HEK293 (cell line): ENCODE measurements at regions not wholly inside any gene's neighbourhood (a gene's known extent, or its start where the extent isn't known, plus 50 kb on each side); places are given as distances from the start of the nearest gene placed in this dataset.

Experiments used
- CTCF ChIA-PET: fragments of 350-600 bp; formaldehyde crosslinking; extraction: SDS; loops from one replicate; lab custom pipeline; 2021; ENCODE audit warnings: antibody characterized with exemption; lab: Yijun Ruan, JAX
- POLR2A ChIA-PET: fragments of 300-600 bp; formaldehyde crosslinking; extraction: SDS; loops from one replicate; lab custom pipeline; 2020; ENCODE audit warnings: antibody characterized with exemption, inconsistent platforms; lab: Yijun Ruan, JAX
- H3K27ac ChIP-seq: fragments of 200-500 bp; sonication (Bioruptor generic); 2 replicates; pipeline ENCODE4 v1.5.1; 2014; ENCODE audit warnings: low read depth, low read length, control low read depth, inconsistent platforms; ENCODE audit errors: extremely low read depth
- H3K36me3 ChIP-seq, 2 experiments: fragments of 200-500 bp in 1 of 2; sonication (Bioruptor generic) in 1 of 2; 1 replicate in 1 of 2; 2 replicates in 1 of 2; pipeline ENCODE4 v1.5.1; 2014 to 2017; ENCODE audit warnings: inconsistent platforms in 2 of 2, low read length in 2 of 2; ENCODE audit not compliant: control insufficient read depth in 2 of 2, insufficient read depth in 1 of 2
- H3K4me1 ChIP-seq: fragments of 200-500 bp; sonication (Bioruptor generic); 2 replicates; pipeline ENCODE4 v1.5.1; 2014; ENCODE audit warnings: mild to moderate bottlenecking, low read length, inconsistent platforms; ENCODE audit not compliant: control insufficient read depth, insufficient read depth
- H3K4me3 ChIP-seq: 2 replicates; pipeline ENCODE4 v1.5.1; 2011; ENCODE audit warnings: low read depth, mild to moderate bottlenecking, control low read depth, low read length, moderate library complexity
- H3K9me3 ChIP-seq: fragments of 200-500 bp; sonication (Bioruptor generic); 2 replicates; pipeline ENCODE4 v1.5.1; 2014; ENCODE audit warnings: low read depth, low read length, inconsistent platforms; ENCODE audit not compliant: control insufficient read depth, insufficient read depth
- GLI4 ChIP-seq: fragments of 450-650 bp; formaldehyde crosslinking; IDR thresholded peaks from 2 replicates; pipeline ENCODE4 v1.5.1; 2016; ENCODE audit warnings: missing biosample characterization, missing genetic modification characterization
- PRDM10 ChIP-seq: fragments of 450-650 bp; formaldehyde crosslinking; IDR thresholded peaks from 2 replicates; pipeline ENCODE4 v1.5.1; 2016; ENCODE audit warnings: missing biosample characterization, missing genetic modification characterization
- ZBTB7A ChIP-seq: fragments of 450-650 bp; formaldehyde crosslinking; IDR thresholded peaks from 2 replicates; pipeline ENCODE4 v1.5.1; 2016; ENCODE audit warnings: low read depth, missing biosample characterization, missing genetic modification characterization
- ZNF157 ChIP-seq: fragments of 450-650 bp; formaldehyde crosslinking; IDR thresholded peaks from 2 replicates; pipeline ENCODE4 v1.5.1; 2016; ENCODE audit warnings: missing biosample characterization, missing genetic modification characterization
- ZNF184 ChIP-seq: fragments of 450-650 bp; IDR thresholded peaks from 2 replicates; pipeline ENCODE4 v1.5.1; 2018; ENCODE audit warnings: missing biosample characterization, mild to moderate bottlenecking, missing genetic modification characterization
- ZNF266 ChIP-seq: fragments of 450-650 bp; formaldehyde crosslinking; IDR thresholded peaks from 2 replicates; pipeline ENCODE4 v1.5.1; 2016; ENCODE audit warnings: missing biosample characterization, missing genetic modification characterization, low read depth
- ZNF274 ChIP-seq, 2 experiments: fragments of 200-500 bp in 1 of 2; fragments of 450-650 bp in 1 of 2; sonication (Bioruptor generic) in 1 of 2; formaldehyde crosslinking in 1 of 2; IDR thresholded peaks; 2 replicates each; pipeline versions ENCODE4 v1.5.1 to v1.6.1; 2014 to 2016; ENCODE audit warnings: borderline replicate concordance in 1 of 2, inconsistent platforms in 1 of 2, low read length in 1 of 2, missing biosample characterization in 1 of 2, missing genetic modification characterization in 1 of 2
- ZNF449 ChIP-seq: fragments of 450-650 bp; formaldehyde crosslinking; IDR thresholded peaks from 2 replicates; pipeline ENCODE4 v1.5.1; 2017; ENCODE audit warnings: missing biosample characterization, mild to moderate bottlenecking, missing genetic modification characterization, moderate library complexity
- ZNF501 ChIP-seq: fragments of 450-650 bp; formaldehyde crosslinking; IDR thresholded peaks from 2 replicates; pipeline ENCODE4 v1.5.1; 2016; ENCODE audit warnings: missing biosample characterization, missing genetic modification characterization
- ZNF510 ChIP-seq: fragments of 450-650 bp; formaldehyde crosslinking; IDR thresholded peaks from 2 replicates; pipeline ENCODE4 v1.5.1; 2018; ENCODE audit warnings: mild to moderate bottlenecking, missing genetic modification characterization, missing biosample characterization; ENCODE audit not compliant: insufficient replicate concordance
- ZNF544 ChIP-seq: fragments of 450-650 bp; formaldehyde crosslinking; IDR thresholded peaks from 2 replicates; pipeline ENCODE4 v1.5.0; 2017; ENCODE audit warnings: missing biosample characterization, missing genetic modification characterization
- ZNF837 ChIP-seq: fragments of 450-650 bp; formaldehyde crosslinking; IDR thresholded peaks from 2 replicates; pipeline ENCODE4 v1.5.1; 2016; ENCODE audit warnings: missing biosample characterization, missing genetic modification characterization

- no peak for TF ChIP-seq ZNF449 (tag by site-specific recombination)
- TF ChIP-seq ZNF157 (tag by site-specific recombination), result no peak
- no peak for TF ChIP-seq ZNF544 (tag by site-specific recombination)
- no peak for TF ChIP-seq PRDM10 (tag by site-specific recombination)
- no peak for TF ChIP-seq ZNF837 (tag by site-specific recombination)
- TF ChIP-seq ZNF510 (tag by site-specific recombination), result no peak
- TF ChIP-seq ZBTB7A (tag by site-specific recombination), result no peak
- TF ChIP-seq ZNF184 (tag by site-specific recombination), result no peak
- no peak for TF ChIP-seq ZNF266 (tag by site-specific recombination)
Observed at GRCh38 chr3:106619-107018, 89.9 kb upstream of the CHL1 start (continued).

GRCh38 chr3:111143-112069 lies 85.2 kb upstream of the CHL1 start:
- H3K4me1 ChIP-seq, result no peaks in the 10 kb centered on the region
- H3K36me3 ChIP-seq, result no peaks in the 10 kb centered on the region
- ChIA-PET POLR2A (no interaction called here), CTCF (no interaction called here)
- H3K9me3 ChIP-seq, result no peaks in the 10 kb centered on the region
- H3K27ac ChIP-seq, result no peak overlapping the region
- H3K4me3 ChIP-seq, result no peak overlapping the region
- TF ChIP-seq ZNF501, result no peak
- no peak for TF ChIP-seq ZBTB7A (tag by site-specific recombination)
- no peak for TF ChIP-seq GLI4
- no peak for TF ChIP-seq ZNF274 (IDR thresholded peaks at IDR 0.05; ENCODE audit: low read length)
- no peak for TF ChIP-seq ZNF274 (tag by site-specific recombination; IDR thresholded peaks at IDR 0.05; ENCODE audit: borderline replicate concordance)
- TF ChIP-seq PRDM10 (tag by site-specific recombination), result 0 out of 2 replicates have a peak, but pooled peaks have one; percentile 11
- TF ChIP-seq, all 188 proteins: peak for 1
